Progenitor cell of endocrine pancreas (in vitro differentiated cells): ENCODE measurements at regions not wholly inside any gene's neighbourhood (a gene's known extent, or its start where the extent isn't known, plus 50 kb on each side); places are given as distances from the start of the nearest gene placed in this dataset.

ENCODE experiments used
- DNase-seq: peaks from one replicate; pipeline ENCODE4 v3.0.0; 2021; ENCODE audit warnings: low spot score; ENCODE audit not compliant: unreplicated experiment
- H3K27ac Mint-ChIP-seq: 2 replicates; pipeline ENCODE4 v1.8.0; 2021; ENCODE audit warnings: mild to moderate bottlenecking, moderate library complexity, mixed read lengths
- H3K27me3 Mint-ChIP-seq: 2 replicates; pipeline ENCODE4 v1.8.0; 2021; ENCODE audit warnings: mixed read lengths
- H3K36me3 Mint-ChIP-seq: 2 replicates; pipeline ENCODE4 v1.8.0; 2022; ENCODE audit warnings: mixed read lengths; ENCODE audit not compliant: insufficient read depth
- H3K4me1 Mint-ChIP-seq: 2 replicates; pipeline ENCODE4 v1.8.0; 2021; ENCODE audit warnings: low read depth, mixed read lengths
- H3K4me3 Mint-ChIP-seq: 2 replicates; pipeline ENCODE4 v1.8.0; 2021; ENCODE audit warnings: low read depth, mild to moderate bottlenecking, moderate library complexity, mixed read lengths
- H3K9me3 Mint-ChIP-seq: 2 replicates; pipeline ENCODE4 v1.8.0; 2021; ENCODE audit warnings: low read depth, mixed read lengths
- TF ChIP-seq, protein P1 (sequence below): fragments of 200-600 bp; sonication (generic); IDR thresholded peaks from one replicate; pipeline ENCODE4 v1.5.0; 2021; ENCODE audit warnings: antibody characterized with exemption, mild to moderate bottlenecking; ENCODE audit not compliant: unreplicated experiment

DNA sequence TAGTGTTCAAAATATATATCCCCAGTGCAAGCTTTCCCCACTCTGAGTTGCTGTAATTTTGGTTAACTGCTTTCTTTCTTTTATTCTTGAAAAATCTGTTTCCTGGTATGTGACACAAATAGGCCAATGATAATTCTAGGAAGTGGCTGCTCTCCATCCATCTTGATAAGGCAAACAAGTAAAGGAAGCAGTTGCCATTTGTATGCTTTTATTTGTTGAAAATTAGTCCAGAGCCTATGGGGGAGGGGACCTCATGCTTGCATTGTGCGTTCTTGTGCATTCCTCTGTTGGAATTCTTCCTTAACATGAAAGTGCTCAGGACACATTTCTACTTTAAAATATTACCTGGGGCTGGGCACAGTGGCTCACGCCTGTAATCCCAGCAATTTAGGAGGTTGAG lies 111.2 kb upstream of the FSHR start:
- Mint-ChIP-seq H3K4me1 (no peaks in the 10 kb centered on the region), H3K9me3 (no peaks in the 10 kb centered on the region), H3K27me3 (no peaks in the 10 kb centered on the region), H3K27ac (no peak overlapping the region), H3K36me3 (no peaks in the 10 kb centered on the region), H3K4me3 (no peak overlapping the region)
- DNase-seq = no peak
- TF ChIP-seq, protein P1, sequence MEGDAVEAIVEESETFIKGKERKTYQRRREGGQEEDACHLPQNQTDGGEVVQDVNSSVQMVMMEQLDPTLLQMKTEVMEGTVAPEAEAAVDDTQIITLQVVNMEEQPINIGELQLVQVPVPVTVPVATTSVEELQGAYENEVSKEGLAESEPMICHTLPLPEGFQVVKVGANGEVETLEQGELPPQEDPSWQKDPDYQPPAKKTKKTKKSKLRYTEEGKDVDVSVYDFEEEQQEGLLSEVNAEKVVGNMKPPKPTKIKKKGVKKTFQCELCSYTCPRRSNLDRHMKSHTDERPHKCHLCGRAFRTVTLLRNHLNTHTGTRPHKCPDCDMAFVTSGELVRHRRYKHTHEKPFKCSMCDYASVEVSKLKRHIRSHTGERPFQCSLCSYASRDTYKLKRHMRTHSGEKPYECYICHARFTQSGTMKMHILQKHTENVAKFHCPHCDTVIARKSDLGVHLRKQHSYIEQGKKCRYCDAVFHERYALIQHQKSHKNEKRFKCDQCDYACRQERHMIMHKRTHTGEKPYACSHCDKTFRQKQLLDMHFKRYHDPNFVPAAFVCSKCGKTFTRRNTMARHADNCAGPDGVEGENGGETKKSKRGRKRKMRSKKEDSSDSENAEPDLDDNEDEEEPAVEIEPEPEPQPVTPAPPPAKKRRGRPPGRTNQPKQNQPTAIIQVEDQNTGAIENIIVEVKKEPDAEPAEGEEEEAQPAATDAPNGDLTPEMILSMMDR = no peak

DNA sequence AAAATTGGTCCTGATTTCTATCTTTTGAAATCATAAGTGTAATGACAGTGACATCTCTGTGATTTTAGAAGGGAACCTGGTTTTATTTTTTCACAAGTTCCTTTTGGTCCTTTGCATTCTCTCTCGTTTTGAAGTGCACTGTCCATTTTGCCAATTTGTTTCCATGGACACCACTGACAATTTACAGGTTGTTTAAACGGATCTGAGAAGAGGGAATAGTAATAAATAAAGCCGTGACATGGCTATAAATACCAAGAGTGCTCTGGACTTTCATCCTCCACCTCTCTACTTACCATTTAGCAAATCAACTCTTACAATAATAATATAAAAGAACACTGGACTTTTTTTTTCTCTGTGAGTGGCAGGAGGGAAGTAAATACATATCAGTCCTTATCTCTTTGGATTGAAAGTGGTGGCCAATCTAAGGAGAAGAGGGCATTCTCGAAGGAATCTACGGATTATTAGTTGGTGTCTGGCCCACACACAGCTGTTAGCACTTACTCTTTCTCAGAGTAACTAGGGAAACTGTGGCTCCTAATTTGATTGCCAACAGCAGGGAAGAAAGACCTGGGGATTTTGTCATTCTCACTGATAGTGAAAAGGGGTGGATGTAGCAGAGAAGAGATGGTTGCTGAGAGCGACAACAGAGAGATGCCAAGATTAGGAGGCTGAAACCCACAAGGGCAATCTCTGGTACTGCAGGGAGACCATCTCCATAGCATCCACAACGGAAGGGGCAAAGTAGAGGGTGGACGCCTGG lies 108.7 kb upstream of the FSHR start:
- H3K27me3 Mint-ChIP-seq = no peaks in the 10 kb centered on the region
- no peaks in the 10 kb centered on the region for H3K9me3 Mint-ChIP-seq
- no peak overlapping the region for H3K4me3 Mint-ChIP-seq
- H3K36me3 Mint-ChIP-seq = no peaks in the 10 kb centered on the region
- H3K27ac Mint-ChIP-seq = no peak overlapping the region
- no peak for DNase-seq
- H3K4me1 Mint-ChIP-seq = no peaks in the 10 kb centered on the region
- TF ChIP-seq, protein P1 = no peak

DNA sequence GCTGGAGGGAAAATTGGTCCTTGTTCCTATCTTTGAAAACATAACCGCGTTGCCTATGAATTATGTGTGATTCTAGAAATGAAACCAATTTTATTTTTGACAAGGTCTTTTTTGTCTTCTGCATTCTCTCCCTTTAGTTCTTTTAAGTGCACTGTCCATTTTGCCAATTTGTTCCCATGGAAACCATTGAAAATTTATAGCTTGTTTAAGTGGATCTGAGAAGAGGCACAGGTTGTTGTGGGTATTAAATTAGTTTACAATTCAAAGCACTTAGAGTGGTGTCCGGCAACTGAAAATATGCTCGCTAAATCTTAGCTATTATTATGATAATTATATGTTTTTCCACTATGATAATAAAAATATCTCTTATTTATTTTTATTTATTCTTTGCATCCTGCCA lies 107.5 kb upstream of the FSHR start:
- no peak for DNase-seq
- H3K27me3 Mint-ChIP-seq = no peaks in the 10 kb centered on the region
- no peaks in the 10 kb centered on the region for H3K9me3 Mint-ChIP-seq
- no peaks in the 10 kb centered on the region for H3K4me1 Mint-ChIP-seq
- no peaks in the 10 kb centered on the region for H3K36me3 Mint-ChIP-seq
- H3K4me3 Mint-ChIP-seq = no peak overlapping the region
- H3K27ac Mint-ChIP-seq = no peak overlapping the region
- TF ChIP-seq, protein P1 = no peak

DNA sequence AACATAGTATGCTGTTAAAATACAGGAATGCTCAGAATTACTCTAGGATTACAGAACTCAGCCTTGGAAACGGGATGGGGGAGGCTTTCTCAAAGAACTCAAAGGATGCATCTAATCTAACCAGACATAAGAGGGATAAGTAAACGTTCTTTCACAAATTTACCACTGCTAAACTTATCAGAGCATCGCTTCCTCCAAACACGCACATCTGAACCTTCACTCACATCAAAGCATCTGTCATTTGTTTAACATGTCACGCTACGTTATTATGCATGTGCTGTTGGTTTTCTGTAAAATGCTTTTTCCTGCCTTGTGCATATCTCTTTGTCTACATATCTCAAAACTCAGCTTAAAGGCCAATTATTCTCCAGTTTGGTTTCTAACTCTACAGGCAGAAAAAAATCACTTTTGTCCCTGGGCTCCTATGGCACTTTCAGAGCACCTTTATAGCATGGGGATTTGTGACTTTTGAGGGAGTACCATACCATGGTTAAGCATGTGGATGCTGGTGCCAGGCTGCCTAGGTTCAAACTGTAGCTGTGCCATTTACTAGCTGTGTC lies 106.7 kb upstream of the FSHR start:
- Mint-ChIP-seq H3K27ac (no peak overlapping the region), H3K4me1 (no peaks in the 10 kb centered on the region)

DNA sequence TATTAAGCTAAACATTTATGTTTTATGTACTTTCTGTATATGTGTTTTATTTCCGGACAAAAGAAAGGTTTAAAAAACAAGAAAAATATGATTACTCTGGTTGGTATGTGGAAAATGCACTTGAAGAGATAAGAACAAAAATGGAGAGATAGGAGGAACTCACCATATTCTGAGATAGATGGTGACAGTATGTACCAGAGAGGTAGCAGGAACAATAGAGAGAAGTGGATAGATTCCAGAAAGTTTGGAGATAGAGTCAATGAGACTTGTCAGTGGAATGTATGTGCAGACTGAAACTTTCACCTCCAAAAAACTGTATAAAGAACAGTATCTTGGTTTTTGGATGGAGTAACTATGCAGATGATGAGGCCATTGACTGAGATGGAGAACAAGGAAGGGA lies 105.6 kb upstream of the FSHR start:
- Mint-ChIP-seq H3K27ac (no peak overlapping the region), H3K4me3 (no peak overlapping the region), H3K4me1 (peaks cover 2% of the 10 kb centered on the region), H3K9me3 (no peaks in the 10 kb centered on the region), H3K36me3 (no peaks in the 10 kb centered on the region), H3K27me3 (no peaks in the 10 kb centered on the region)
- TF ChIP-seq, protein P1 = no peak
- DNase-seq = no peak

More for the DNA sequence above, 106.7 kb upstream of the FSHR start:
- Mint-ChIP-seq H3K36me3 (no peaks in the 10 kb centered on the region), H3K9me3 (no peaks in the 10 kb centered on the region), H3K27me3 (no peaks in the 10 kb centered on the region), H3K4me3 (no peak overlapping the region)
- no peak for DNase-seq
- TF ChIP-seq, protein P1 = no peak
